GM03348 (cell line): ENCODE measurements at regions not wholly inside any gene's neighbourhood (a gene's known extent, or its start where the extent isn't known, plus 50 kb on each side); places are given as distances from the start of the nearest gene placed in this dataset.

ENCODE experiments used
- DNase-seq: peaks from one replicate; pipeline ENCODE4 v3.0.0; 2012; ENCODE audit warnings: low spot score

DNA sequence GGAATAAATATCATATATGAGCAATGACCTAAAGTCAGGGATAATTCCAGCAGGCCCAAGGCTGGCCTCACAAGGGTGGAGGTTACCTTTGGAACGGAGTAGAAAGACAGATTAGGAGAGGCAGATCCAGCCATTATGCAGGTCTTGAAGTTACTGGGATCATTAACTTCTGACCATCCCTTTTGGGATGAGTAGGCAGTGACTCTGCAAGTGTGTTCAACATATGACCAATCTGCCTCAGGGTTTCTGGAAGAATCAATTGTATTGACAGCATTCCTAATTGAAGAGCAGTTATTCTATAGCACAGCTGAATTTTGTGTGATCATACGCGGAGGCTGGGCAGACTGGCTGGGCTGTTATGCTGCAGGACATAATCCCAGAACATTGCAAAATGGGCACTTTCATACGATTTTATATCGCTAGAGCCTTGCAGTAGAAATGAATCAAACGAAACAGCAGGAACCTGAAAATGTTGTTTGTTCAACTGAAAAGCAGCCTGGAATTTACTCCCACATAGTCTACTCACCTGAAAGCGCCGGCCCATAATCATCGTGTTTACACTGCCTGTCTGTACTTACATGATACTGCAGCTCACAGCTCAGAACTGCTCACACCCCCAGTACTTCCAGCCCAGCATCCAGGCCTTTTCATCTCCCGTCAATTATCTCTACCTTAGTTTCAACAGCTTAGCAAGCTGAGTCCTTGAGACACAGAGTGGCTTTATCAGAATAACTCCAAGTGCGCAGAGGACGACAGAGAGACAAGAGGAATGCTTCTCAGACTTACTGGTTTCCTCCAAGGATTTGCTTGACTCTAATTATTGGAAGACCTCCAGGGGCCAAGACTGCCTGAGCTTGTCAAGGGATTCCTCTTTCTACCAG lies 556.1 kb downstream of the EFNB2 start:
- no peak for DNase-seq

DNA sequence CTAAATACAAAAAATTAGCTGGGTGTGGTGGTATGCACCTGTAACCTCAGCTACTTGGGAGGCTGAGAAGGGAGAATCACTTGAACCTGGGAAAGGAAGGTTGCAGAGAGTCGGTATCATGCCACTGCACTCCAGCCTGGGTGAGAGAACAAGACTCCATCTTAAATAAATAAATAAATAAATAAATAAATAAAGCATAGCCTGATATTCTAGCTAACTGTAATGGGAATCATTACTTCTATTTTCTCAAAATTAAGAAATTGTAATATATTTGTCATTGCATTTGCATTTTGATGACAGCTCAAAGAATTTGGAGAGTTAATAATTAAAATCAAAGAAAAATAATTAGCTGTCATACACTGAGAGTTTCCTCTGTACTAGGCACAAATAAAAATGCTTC lies 561.1 kb downstream of the EFNB2 start:
- DNase-seq: no peak

DNA sequence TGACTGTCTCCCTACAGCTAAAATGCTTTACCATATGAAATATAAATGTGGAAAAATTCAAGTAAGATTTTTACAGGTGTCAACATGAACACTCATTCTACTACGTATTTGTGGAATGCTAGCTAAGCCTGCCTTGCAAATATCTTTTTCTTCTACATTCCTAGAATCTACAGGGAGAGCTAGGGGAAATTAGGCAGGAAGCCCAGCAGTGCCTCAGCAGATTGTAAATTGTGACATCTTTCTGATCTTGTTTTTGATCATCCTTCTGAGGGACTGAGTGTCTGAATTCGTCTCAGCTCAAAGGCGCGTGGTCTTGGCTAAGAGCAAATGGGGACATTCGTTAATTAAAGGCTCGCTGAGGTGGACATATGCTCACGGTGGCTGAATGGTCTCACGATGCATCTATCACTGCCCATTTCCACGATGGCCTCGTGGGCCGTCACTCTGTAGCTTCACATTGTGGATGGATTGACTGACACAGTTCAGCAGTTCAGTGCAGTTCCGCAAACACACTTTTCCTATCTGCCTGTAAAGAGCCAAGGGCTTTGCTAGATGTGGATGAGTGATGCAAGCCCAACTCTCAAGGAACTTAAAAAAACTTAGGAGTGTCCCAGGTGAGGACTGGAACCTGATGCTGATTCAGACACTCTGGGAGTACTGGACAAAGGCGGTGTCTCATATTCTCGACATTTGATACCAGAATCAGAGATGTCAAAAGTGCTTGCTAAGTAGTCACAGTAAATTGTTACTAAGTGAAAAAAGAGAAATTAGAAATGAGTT lies 562.5 kb downstream of the EFNB2 start:
- no peak for DNase-seq

DNA sequence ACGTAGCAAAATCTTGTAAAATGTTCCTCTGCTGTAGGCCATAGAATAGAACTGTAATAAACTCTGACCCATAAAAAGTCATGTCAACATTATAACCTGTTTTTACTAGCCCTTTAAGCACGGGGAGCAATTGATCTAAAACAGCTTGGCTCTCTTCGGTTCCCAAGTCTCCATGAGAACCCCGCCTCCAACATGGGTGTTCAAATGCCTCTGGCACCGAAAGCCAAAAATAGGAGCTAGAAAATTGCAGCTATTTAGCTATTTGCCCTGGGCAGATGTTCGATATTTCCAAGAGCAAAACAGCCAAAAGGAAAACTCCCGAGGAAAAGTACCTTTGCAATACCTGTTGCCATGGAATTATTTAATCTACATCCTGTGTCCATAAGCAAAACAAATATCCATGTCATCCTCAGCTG lies 563.1 kb downstream of the EFNB2 start:
- DNase-seq: no peak

DNA sequence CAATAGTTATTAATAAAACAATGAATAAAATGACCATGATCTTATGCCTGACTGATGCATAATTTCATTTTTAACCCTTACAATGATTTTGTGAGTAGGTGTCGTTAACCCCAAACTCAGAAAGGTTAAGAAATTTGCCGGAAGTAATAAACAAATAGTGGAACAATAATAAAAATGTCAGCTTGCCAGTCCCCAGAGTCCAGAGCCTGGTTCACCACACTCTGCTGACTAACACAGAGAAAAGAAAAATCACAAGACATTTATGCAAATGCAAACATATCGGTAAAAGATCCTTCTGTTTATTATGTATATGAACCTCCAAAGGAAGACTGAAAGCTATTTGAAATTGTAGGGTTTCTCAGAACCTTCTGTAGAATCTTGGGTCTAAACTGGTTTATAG lies 563.7 kb downstream of the EFNB2 start:
- no peak for DNase-seq

DNA sequence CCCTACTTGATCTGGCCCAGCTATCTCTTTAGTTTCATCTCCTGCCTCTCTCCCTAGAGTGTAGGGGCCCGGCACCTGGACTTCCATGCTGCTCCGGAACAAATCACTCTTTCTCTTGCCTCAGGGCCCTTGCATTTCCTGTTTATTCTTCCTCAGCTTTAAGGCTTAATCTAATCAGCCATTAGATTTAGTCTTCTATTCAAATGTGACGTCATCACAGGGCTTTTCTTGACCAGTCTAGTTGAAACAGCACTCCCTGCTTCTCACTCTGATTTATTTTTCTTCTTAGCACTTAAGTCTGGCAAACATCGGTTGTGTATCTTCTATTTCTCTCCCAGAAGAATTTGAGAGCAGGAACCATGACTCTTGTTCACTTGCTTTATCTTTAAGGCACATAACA lies 564.1 kb downstream of the EFNB2 start:
- no peak for DNase-seq

DNA sequence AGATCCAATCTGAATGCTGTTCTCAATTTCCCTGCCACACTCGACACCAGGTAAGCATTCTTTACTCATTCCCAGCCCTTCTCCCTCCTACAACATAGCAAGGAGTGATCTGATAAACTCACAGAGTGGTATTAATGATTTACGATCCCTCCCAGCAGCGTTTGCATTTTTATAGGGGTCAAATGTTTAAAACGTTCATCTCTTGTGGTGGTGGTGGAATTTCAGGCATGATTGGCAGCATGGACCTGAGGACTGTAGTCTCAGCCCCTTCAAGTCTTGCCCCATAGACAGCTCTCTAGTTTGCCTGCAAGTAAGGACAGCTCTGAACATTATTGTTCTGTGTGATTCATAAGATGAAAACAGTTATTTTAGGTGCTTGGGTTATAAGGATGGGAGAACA lies 565.7 kb downstream of the EFNB2 start:
- DNase-seq: no peak

DNA sequence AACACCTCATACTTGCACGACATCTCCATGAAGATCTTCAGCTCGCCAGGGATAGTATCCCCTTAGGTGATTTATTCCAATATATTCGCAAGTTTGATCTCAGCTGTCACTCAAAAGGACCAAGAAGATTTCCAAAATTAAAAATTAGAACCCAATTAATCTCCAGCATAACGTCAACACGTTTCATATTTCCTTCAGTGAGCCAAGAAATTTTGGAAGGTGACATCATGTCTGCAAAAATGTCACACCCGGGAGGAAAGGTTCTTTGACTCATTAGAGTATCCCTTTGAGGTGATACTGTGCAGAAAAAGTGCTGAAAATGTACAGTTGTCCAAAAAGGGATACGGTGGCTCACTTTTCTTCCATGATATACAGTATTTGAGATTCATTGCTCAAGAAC lies 569.6 kb downstream of the EFNB2 start:
- DNase-seq: no peak

DNA sequence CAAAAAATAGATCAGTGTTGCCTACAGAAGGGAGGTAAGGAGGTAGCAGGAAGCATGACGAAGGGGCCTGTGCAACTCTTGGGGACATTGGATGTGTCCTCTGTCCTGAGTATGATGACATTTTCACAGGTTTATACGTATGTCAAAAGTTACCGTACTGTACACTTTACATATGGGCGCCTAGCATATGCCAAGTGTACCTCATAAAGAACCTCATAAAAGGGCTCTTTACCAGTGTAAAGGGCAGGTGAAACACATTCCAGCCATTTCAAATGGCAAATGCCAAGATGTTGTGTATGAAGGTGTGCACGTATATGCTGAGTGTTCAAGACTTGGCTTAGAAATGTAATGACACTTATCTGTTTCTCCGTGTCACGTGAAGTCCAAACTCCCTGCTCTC lies 573.4 kb downstream of the EFNB2 start:
- no peak for DNase-seq

DNA sequence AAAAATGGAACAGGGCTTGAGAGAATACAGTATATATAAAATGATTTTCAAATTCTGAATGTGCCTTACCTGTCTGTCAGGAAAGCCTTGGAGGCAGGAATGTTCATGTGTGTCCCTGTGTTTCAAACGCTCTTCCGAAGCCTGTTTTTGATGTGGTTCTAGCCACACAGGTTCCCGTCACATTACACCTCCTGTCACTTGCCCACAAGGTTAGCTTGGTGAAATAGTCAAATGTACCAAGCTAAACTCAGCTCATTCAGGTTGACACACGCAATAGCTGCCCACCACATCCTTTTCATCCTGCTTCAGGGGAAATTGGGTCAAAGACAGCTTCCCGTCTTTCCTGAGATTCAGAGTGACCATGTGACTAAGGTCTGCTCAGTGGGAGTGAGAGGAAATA lies 574.0 kb downstream of the EFNB2 start:
- no peak for DNase-seq

DNA sequence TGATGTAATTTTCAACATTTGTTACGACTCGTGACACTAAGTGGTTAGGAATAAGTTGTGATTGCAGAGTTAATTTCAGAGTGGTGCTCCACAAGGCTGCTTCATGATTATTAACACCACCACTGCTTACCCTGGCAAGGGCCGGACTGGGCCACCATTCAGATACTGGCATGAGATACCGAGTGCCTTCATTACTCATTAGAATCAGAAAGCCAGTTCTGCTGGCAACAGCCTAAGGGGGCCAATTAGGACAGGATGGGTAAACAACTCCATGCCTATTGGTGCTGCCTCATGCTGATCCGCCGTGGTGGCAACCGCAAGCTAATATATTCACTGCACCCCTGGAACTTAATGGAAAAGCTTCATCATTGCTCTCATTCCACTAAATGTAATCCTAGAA lies 575.1 kb downstream of the EFNB2 start:
- DNase-seq: no peak

DNA sequence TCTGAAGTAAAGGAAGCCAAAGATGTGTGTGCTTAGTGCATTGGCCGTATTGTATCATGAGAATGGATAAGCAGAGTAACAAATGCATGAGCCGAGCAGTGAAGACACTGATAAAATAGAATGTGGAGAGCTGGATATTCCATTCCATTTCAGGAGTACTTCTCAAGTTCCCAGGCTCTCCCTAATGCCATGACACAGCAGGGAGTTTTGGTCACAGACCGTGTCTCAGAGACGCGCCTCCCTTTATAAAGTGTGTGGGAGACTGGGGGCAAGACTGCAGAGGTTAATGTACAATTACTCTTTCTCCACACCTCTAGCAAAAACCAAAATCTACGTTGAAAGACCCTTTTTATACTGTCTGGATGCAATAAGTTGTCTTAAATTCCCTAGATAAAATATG lies 575.6 kb downstream of the EFNB2 start:
- DNase-seq: no peak

DNA sequence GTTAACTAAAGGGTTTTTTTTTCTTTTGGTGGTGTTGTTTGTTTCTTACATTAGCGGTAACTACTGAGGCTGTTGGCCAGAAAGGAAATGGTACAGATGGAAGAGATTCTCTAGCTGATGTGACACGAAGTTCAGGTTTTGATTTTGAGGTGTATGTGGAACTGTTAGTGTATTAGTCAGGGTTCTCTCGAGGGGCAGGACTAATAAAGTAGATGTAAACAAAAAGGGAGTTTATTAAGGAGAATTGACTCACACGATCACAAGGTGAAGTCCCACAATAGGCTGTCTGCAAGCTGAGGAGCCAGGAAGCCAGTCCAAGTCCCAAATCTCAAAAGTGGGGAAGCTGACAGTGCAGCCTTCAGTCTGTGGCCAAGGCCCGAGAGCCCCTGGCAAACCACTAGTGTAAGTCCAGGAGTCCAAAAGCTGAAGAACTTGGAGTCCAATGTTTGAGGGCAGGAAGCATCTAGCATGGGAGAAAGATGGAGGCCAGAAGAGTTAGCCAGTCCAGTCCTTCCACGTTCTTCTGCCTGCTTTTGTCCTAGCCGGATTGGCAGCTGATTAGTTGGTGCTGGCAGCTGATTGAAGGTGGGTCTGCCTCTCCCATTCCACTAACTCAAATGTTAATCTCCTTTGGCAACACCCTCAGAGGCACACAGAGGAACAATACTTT lies 577.6 kb downstream of the EFNB2 start:
- no peak for DNase-seq

DNA sequence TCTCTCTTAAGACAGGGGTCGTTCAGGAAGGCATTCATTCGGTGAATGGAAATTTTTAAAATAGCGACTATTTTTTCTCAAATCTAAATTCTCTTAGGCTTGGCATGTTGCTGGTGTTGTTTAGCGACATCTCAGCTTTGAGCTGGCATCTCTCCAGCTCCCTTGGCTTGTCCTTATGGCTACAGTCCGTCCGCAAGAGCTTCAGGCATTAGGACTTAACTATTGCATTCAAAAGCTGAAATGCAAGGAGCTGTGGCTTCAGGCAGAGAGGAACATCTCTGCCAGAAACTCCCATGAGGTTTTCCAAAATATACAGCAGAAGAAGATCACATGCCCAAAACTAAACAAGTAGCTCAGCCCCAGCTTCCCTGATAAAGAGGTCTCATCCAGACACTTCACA lies 578.5 kb downstream of the EFNB2 start:
- DNase-seq: no peak

DNA sequence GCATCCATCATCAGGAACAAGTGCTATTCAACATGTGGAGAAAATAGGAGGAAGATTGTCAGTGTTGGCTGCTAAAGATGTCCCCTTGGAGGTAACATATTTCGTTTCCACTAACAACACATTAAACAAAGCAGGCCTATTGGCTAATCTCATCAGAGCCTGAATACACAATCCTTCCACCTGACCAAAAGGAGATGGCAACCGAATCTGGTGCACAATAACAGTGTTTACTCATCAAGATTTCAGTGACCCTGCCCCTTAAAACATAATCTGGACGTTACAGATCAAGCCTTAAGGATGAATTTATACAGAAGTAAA lies 582.5 kb downstream of the EFNB2 start:
- no peak for DNase-seq

DNA sequence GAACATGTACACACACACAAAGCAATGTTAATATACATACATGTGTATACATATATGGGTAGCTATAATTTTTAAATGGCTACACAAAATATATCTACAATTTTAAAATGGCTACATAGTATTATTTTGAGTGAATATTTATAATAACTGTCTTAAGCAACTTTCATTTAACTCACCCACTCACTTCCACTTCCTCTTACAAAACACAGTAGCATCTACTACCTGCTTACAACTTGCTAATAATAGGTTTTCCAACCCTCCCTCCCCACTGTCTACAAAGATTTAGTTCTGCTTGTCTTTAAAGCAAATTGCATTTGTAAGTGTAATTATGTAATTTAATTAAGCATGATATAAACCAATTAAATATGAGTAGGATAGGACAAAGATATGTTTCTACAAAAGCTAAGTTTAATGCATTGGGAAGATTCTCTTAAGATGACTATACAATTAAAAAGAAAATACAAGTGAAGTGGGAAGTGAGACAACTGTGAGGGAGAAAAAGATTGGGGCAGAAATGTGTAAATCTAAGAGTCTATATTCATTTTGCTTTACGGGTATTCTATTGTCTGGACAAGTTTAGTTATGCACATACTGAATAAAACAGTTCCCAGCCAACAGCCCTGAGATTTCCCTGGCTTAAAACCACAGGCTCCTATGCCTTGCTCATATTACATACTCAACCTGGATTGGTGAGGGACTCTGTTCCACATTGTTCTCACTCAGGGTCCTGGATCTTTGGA lies 583.1 kb downstream of the EFNB2 start:
- no peak for DNase-seq

DNA sequence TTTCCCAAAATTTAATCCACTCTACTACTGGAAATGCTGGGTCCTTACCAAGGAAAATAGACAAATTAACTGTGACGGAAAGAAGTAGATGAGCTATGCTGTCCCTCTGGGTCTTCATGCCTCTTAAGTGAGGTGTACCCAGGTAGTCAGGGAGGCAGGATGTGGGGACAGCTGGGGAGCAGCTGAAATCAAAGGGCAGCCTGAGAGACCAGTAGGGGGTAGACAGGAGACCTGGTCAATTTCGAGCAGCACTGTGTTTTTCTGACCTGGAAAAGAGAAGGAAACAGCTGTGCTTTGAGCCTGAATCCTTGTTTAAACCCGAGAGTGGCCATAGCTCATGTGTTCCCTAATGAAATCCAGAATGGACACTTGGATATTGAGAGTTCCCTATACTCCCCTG lies 587.3 kb downstream of the EFNB2 start:
- no peak for DNase-seq

DNA sequence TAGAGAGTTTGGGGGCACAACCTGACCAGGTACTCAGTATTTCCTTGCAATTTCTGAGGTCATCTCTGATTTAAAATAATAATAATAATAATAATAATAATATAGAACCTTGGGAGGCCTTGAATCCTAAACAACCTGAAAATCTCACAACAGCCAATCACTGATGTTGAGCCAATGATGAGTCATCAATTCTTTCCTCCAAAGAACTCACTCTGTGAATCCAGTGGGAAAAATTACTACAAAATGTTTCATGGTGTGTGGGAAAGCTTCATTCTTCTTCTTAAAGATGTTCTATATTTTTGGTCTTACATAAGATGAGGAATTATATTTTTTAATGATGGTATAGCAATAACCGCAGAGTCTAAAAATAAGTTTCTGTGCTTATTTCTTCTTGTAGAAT lies 594.6 kb downstream of the EFNB2 start:
- DNase-seq: no peak

DNA sequence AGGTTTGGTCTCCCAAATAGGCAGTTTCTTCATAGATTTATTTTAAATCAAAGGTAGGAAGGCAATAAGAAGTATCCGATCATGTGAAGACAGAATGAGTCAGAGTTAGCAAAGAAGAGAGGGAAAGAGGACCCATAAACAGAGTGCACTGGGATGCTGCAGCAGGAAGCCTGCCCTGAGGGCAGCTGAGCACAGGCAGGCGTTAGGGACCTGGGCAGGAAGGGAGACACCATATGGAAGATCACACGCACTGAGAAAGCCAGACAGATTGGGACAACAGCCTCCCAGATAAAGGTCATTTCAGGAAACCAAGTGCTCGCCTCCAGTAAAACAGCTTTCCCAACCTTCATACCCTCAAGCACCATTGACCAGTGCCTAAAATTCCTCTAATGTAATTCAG lies 598.0 kb downstream of the EFNB2 start:
- no peak for DNase-seq

DNA sequence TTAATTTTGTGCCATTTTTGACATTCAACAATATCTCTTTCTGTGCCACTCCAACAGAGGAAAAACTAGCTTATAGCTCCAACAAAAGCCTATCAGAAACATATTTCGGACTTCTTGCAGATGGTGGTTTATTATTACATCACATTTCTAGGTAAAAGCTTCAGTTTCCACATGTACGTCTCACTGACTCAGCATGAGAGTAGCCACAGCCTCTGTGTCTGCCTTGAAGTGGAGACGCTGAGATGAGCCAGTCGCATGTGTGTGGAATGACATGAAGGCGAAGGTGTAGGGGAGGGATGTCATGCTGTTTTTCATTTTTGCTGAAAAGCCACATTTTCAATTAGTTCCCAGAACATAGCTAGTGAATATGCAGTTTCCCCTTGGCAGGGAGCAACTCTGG lies 598.6 kb downstream of the EFNB2 start:
- no peak for DNase-seq

DNA sequence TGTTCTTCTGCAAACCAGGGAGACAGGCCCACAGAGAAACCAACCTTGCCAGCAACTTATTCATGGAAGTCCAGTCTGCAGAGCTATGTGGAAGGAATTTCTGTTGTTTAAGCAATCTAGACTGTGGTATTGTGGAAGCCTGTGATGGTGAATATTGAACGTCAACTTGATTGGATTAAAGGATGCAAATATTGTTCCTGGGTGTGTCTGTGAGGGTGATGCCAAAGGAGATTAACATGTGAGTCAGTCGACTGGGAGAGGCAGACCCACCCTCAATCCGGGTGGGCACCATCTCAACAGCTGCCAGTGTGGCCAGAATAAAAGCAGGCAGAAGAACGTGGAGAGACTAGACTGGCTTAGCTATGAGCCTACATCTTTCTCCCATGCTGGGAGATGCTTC lies 606.0 kb downstream of the EFNB2 start:
- DNase-seq: no peak

DNA sequence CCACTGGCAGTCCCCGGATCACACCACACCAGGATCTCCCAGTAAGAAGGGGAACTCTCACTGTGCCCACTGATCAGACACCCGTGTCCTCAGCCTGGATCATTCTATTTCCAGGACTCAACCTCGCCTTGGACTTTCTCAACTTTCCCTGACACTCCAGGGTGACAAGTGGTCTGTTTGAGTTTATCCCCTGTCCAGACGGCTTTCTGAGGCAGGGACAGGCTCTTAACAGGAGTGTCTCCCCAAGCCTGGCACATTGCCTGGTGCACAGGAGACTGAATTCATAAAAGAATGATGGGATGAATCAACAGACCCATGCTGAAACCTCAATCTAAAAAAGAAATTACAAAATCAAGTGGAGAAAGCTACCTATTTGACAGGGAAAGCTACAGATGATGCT lies 606.6 kb downstream of the EFNB2 start:
- DNase-seq: no peak

DNA sequence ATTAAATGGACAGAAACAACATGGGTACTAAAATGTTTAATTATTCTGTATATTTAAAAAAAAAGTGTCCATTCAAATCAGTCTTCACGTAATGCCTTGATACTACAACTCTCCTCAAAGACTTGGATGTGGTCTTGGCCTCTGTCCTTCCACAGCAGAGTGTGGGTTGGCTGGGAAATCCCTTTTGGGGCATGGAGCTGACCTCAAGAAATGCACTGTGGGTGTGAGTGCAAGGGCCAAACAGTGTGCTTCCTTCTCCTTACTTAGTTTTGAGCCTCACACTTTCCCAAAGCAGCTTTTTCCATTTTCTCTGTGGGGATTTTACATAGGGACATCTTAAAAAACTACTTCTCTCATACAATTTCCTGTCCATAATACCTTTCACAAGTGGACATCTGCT lies 607.4 kb downstream of the EFNB2 start:
- no peak for DNase-seq
